UCSD-AML1 (cell line): ENCODE measurements at regions not wholly inside any gene's neighbourhood (a gene's known extent, or its start where the extent isn't known, plus 50 kb on each side); places are given as distances from the start of the nearest gene placed in this dataset.
"Not testable (repeated sequence)": the region's sequence is repeated elsewhere in the genome, so short reads cannot be mapped to it uniquely, and the experiment has no call there.

Experiments used
- DNase-seq: peaks from one replicate; lab custom pipeline; 2025; ENCODE audit not compliant: unreplicated experiment; lab: John Stamatoyannopoulos, UW

GRCh38 chr2:104976603-104977120, 61.2 kb upstream of the MRPS9 start:
- DNase-seq, result peak; percentile 40

GRCh38 chr2:104977958-104978357, 59.9 kb upstream of the MRPS9 start:
- DNase-seq, result no peak

GRCh38 chr2:104979786-104980185, 58.1 kb upstream of the MRPS9 start:
- DNase-seq, result not testable (repeated sequence)

- DNase-seq, result no peak
Measured at GRCh38 chr2:104982111-104982510, 55.8 kb upstream of the MRPS9 start.
